AG04450 (cell line): ENCODE measurements at regions not wholly inside any gene's neighbourhood (a gene's known extent, or its start where the extent isn't known, plus 50 kb on each side); places are given as distances from the start of the nearest gene placed in this dataset.

Experiments used
- CTCF ChIA-PET: fragments of 300-600, 350-600 bp; formaldehyde crosslinking; extraction: SDS; loops from one replicate; lab custom pipeline; 2022; ENCODE audit warnings: antibody characterized with exemption, inconsistent platforms; lab: Charles Lee
- POLR2A ChIA-PET: fragments of 350-600 bp; formaldehyde crosslinking; extraction: SDS; loops from one replicate; lab custom pipeline; 2021; ENCODE audit warnings: antibody characterized with exemption, inconsistent platforms; lab: Yijun Ruan, JAX
- DNase-seq: peaks from one replicate; pipeline ENCODE4 v3.0.0-alpha.2; 2011; ENCODE audit warnings: low read depth, low spot score
- H3K27ac ChIP-seq: one replicate; pipeline ENCODE4 v1.5.1; 2012; ENCODE audit warnings: low read depth, low read length, control low read depth
- H3K27me3 ChIP-seq: one replicate; pipeline ENCODE4 v1.6.0; 2012; ENCODE audit warnings: low read length; ENCODE audit not compliant: control insufficient read depth, insufficient read depth
- H3K4me3 ChIP-seq: 2 replicates; pipeline ENCODE4 v1.5.1; 2011; ENCODE audit warnings: mild to moderate bottlenecking, low read depth, low read length, control low read depth
- H3K9me3 ChIP-seq: 2 replicates; pipeline ENCODE4 v1.5.1; 2012; ENCODE audit warnings: low read length; ENCODE audit not compliant: control insufficient read depth, insufficient read depth
- TF ChIP-seq, protein P1 (sequence below): IDR thresholded peaks from 2 replicates; pipeline ENCODE4 v1.5.1; 2011; ENCODE audit warnings: low read depth, low read length, control low read depth, inconsistent platforms

GRCh38 chr6:56327946-56328727 lies 80.8 kb upstream of the COL21A1 start:
- CTCF ChIA-PET, result interaction anchor here (0.6 to 3.6 kb wide), 4 partner anchors 13 to 267 kb away, joined by 3 to 28 read pairs (median 9); no protein-coding TSS in a partner anchor
- H3K27me3 ChIP-seq, result no peaks in the 10 kb centered on the region
- no peak for DNase-seq
- no peaks in the 10 kb centered on the region for H3K9me3 ChIP-seq
- POLR2A ChIA-PET, result no interaction called here
- TF ChIP-seq, protein P1, sequence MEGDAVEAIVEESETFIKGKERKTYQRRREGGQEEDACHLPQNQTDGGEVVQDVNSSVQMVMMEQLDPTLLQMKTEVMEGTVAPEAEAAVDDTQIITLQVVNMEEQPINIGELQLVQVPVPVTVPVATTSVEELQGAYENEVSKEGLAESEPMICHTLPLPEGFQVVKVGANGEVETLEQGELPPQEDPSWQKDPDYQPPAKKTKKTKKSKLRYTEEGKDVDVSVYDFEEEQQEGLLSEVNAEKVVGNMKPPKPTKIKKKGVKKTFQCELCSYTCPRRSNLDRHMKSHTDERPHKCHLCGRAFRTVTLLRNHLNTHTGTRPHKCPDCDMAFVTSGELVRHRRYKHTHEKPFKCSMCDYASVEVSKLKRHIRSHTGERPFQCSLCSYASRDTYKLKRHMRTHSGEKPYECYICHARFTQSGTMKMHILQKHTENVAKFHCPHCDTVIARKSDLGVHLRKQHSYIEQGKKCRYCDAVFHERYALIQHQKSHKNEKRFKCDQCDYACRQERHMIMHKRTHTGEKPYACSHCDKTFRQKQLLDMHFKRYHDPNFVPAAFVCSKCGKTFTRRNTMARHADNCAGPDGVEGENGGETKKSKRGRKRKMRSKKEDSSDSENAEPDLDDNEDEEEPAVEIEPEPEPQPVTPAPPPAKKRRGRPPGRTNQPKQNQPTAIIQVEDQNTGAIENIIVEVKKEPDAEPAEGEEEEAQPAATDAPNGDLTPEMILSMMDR, result no peak
- H3K27ac ChIP-seq, result no peak overlapping the region
- no peak overlapping the region for H3K4me3 ChIP-seq

DNA sequence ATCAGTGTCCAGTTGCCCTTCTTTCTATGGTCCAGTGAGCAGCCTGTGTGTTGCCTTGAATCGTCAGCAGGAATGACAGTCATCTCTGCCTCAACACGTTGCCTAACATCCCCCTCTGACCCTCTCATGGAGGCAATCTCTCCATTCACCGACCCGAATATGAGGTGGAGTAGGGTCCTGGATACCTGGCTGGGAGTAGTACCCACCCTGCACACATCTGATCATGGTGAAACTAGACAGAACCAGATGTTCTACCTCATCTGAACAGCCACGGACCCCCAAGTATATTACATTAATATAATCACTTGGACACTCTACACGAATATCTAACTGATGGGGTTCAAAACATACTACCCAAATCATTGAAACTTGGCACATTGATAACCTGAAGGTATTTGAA lies 77.0 kb upstream of the COL21A1 start:
- Histone ChIP-seq H3K27me3 (no peaks in the 10 kb centered on the region), H3K9me3 (no peaks in the 10 kb centered on the region), H3K27ac (no peak overlapping the region), H3K4me3 (no peak overlapping the region)
- no peak for DNase-seq
- POLR2A ChIA-PET, result no interaction called here
- TF ChIP-seq, protein P1, result no peak
- CTCF ChIA-PET, result no interaction called here

GRCh38 chr6:56318851-56319250 lies 71.5 kb upstream of the COL21A1 start:
- Histone ChIP-seq H3K27me3 (no peaks in the 10 kb centered on the region), H3K27ac (no peak overlapping the region), H3K4me3 (no peak overlapping the region), H3K9me3 (no peaks in the 10 kb centered on the region)
- no peak for DNase-seq
- ChIA-PET CTCF (no interaction called here), POLR2A (no interaction called here)
- TF ChIP-seq, protein P1, result no peak

GRCh38 chr6:56314683-56315523 lies 67.5 kb upstream of the COL21A1 start:
- CTCF ChIA-PET, result interaction anchor here (0.6 to 2.0 kb wide), 46 partner anchors 9 to 1646 kb away, joined by 3 to 52 read pairs (median 3); no protein-coding TSS in a partner anchor
- TF ChIP-seq, protein P1, result peak; percentile 86
- no peak overlapping the region for H3K4me3 ChIP-seq
- no peak overlapping the region for H3K27ac ChIP-seq
- POLR2A ChIA-PET, result no interaction called here
- no peak for DNase-seq
- H3K27me3 ChIP-seq, result no peaks in the 10 kb centered on the region
- no peaks in the 10 kb centered on the region for H3K9me3 ChIP-seq
